NCI-H446 (cell line): ENCODE measurements at regions not wholly inside any gene's neighbourhood (a gene's known extent, or its start where the extent isn't known, plus 50 kb on each side); places are given as distances from the start of the nearest gene placed in this dataset.
"Not testable (repeated sequence)": the region's sequence is repeated elsewhere in the genome, so short reads cannot be mapped to it uniquely, and the experiment has no call there.

Source experiments
- DNase-seq, 2 experiments: peaks; one replicate each; lab custom pipeline; 2025; lab: John Stamatoyannopoulos, UW

DNA sequence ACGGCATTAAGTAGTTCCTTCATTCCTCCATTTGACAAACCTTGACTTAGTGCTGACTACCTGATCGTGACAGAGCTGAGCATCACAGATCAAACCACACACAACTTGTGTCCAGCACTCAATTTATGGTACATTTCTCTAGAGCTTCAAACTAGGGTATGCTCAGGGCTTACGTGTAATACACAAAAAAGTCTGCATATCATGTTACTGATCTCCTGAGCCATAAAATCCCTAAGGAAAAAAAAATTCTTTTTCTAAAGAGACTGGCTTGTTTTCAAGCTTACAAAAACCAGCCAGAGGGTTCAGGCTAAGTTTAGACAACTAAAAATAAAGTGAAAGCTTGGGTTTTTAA is 88.0 kb upstream of the ALKAL2 start:
- no peak for DNase-seq

GRCh38 chr2:375270-375955 is 87.5 kb upstream of the ALKAL2 start:
- DNase-seq = no peak

DNA sequence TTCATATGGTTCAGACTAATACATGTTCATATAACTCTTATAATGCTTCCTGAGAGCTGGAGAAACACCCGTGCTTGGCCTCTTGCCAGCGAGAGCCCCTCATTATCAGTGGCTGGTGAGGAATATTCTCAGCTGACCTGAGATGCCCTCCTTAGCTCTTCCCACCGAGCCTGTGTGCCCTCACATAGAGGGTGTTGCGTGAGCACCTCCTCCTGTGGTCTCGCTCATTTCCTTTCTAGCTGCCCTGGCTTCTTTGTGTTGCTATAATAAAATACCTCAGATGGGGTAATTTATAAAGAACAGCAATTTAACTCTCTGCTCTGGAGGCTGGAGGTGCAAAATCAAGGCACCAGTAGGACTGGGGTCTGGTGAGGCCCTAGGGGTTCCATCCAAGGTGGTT is 80.5 kb upstream of the ALKAL2 start:
- no peak for DNase-seq

GRCh38 chr2:367246-367645 is 79.4 kb upstream of the ALKAL2 start:
- DNase-seq = no peak

- DNase-seq = no peak
Observed at GRCh38 chr2:366706-367105, 78.8 kb upstream of the ALKAL2 start.

DNA sequence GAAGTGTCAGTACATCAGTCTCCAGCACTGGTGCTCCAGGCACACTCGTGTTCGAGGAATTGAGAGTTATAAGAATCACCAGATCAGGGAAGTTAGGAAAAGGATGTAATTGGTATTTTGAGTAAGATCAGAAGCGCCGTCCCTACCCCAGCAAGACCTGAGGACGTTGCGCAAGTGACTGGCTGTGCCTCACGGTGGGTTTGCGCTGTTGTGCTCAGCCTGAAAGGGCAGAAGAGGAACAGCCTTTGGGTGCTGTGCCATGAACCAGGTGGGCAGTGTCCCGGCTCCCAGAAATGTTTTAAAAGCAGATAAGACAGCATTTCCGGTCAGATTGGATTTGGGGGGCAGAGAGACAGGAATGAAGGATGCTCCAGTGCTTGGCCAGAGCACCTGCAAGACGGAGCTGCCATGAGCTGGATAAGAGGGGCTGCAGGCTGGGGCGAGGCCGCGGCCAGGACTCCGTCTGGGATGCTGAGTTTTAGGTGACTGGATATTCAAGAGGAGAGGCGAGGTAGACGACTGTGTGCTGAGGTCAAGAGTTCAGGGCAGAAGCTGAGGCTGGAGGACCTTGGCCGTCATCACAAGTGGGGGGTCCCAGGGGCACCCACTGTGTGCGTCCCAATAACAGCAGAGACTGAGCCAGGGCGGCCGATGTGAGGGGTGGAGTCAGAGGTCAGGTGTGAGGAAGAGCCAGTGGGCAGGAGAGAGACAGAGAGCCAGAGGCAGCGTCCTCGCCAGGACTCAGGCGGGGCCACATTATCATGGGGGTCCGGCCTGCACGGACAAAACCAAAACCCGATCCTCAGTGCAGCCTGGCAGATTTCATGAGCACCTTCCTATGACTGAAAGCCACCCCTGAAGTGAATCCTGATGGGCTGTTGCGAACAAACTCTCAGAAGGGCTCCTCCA is 77.7 kb upstream of the ALKAL2 start:
- DNase-seq = no peak

GRCh38 chr2:363824-364470 is 76.1 kb upstream of the ALKAL2 start:
- DNase-seq = no peak

DNA sequence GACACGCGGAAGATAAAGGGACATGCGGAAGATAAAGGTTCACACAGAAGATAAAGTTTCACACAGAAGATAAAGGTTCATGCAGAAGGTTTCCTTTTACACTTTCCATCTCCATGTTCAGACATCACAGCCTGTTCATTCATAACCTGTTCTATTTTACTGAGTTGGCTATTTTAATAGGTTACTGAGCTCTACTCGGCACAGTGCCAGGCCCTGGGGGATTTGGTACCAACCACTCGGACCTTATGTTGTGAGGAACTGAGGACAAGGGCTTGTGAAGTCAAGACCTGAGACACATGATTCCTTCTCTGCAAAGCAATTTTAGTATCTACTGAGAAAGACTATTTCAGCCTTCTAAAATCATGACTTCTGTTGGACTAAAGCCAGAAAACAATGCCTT is 75.0 kb upstream of the ALKAL2 start:
- no peak for DNase-seq

- DNase-seq = no peak
Observed at GRCh38 chr2:360124-360523, 72.2 kb upstream of the ALKAL2 start.

- DNase-seq = no peak
Observed at GRCh38 chr2:359047-359446, 71.2 kb upstream of the ALKAL2 start.

- DNase-seq = no peak
Observed at GRCh38 chr2:357811-358210, 69.9 kb upstream of the ALKAL2 start.

GRCh38 chr2:356304-356703 is 68.4 kb upstream of the ALKAL2 start:
- DNase-seq = not testable (repeated sequence)

DNA sequence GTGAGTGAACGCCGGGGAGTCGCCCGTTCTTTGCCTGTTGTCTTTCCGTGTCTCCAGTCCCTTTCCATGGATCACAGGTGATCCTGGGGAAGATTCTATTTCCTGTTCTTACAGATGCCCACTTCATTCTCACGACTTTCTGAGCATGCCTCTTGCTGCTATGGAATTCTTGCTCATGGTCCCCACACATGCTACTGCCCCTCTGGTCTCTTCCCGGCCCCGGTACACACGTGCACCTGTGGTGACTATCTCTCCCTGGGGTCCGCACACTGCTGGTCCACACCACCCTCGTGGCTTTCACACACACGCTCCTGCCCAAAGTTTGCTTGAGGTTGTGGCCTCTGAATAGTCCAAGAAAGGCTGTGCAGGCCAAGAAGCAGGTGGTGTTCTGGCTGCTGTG is 67.9 kb upstream of the ALKAL2 start:
- DNase-seq = no peak

DNA sequence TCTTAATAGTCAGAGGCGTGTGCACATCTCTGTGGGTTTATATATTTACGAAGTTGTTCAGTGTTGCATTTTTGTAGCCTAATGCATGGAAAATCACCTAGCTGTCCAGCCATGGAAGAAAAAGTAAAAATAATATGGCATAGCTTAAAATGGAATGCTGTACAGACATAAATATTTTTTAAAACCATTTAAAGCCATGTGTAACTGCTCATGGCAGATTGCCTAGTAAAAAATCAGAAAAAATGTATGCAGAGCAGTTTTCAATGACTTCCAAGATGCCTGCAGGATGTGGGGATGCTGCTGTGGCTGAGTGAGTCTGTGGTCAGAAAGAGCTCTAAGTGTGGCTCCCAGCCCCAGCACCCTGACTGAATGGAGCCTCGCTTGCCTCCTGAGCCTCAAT is 64.8 kb upstream of the ALKAL2 start:
- no peak for DNase-seq

DNA sequence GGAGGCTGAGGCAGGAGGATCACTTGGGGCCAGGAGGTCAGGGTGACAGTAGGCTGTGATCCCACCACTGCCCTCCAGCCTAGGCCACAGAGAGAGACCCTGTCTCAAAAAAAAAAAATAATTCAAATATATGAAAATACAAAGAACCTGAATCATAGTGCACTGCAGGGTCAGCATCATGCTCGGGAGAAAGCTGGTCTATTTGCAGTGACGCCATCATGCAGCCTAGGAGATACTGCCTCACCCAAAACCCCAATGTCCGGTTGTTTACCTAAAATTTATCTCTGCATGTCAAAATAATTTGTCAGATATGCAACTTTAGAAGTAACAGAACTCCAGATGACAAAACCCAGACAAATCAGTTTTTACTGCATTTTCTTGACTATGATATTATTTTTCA is 61.5 kb upstream of the ALKAL2 start:
- DNase-seq = no peak

GRCh38 chr2:348361-348916 is 60.5 kb upstream of the ALKAL2 start:
- DNase-seq = no peak

DNA sequence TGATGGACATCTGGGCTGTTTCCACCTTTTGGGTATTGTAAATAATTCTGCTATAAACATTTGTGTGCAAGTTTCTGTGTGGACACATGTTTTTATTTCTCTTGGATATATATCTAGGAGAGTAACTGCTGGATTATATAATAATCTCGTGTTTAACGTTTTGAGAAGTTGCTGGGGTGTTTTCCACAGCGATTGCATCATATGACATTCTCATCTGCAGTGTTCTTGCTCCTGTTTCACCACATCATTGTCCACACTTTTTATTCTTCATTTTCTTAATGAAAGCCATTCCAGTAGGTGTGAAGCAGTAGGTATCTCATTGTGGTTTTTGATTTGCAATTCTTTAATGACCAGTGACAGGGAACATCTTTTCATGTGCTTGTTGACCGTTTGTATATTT is 56.9 kb upstream of the ALKAL2 start:
- no peak for DNase-seq

DNA sequence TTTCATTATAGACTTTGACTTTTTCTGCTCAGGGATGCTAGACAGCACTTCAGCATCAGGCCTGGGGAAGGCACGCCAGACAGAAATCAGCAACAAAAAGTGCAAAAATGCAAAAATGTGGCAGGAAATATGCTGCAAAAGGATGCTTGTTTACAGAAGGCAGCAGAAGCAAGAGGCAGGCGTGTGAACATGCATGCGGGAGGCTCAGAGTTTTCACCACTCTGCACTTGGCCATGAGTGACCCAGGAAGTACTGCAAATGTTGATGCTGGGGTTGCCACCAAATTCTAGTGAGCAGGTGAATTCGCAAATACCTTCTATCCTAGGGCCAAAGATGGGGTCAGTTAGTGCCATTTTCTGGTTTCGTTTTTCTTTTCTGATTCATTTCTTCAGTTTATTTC is 55.5 kb upstream of the ALKAL2 start:
- DNase-seq = no peak

DNA sequence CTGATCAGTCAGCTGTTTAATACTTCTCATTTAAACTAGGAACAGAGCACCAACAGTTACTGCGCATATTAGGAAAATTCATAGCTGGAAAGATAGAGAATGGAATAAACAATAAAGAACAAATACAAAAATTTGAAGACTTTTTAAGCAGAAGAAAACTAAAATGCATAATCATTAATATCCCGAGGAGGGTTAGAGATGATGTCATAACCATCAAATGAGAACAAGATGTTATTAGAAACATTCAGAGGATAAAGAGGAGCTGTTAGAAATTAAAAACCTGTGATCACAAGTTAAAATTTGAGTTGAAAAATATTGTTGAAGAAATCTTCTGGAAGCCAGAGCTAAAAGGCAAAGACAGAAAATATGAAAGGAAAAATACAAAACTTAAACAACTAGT is 54.0 kb upstream of the ALKAL2 start:
- DNase-seq = no peak

- no peak for DNase-seq
Observed at GRCh38 chr2:341017-341542, 53.2 kb upstream of the ALKAL2 start.
